Subcutaneous abdominal adipose tissue (tissue), 5 donors: ENCODE measurements at regions not wholly inside any gene's neighbourhood (a gene's known extent, or its start where the extent isn't known, plus 50 kb on each side); places are given as distances from the start of the nearest gene placed in this dataset.
"Not testable (repeated sequence)": the region's sequence is repeated elsewhere in the genome, so short reads cannot be mapped to it uniquely, and the experiment has no call there.

Experiments used
- H3K27ac ChIP-seq: one replicate; pipeline ENCODE4 v1.7.0; 2013; ENCODE audit warnings: low read depth, mild to moderate bottlenecking, inconsistent platforms, low read length, moderate library complexity
- H3K27me3 ChIP-seq, 5 donors: one replicate each; pipeline ENCODE4 v1.7.0; 2013; ENCODE audit warnings: low read length in 5 of 5, inconsistent platforms in 1 of 5; ENCODE audit not compliant: control insufficient read depth in 5 of 5, insufficient read depth in 4 of 5
- H3K36me3 ChIP-seq, 5 donors: one replicate each; pipeline ENCODE4 v1.7.0; 2013; ENCODE audit warnings: low read length in 5 of 5; ENCODE audit not compliant: control insufficient read depth in 5 of 5, insufficient read depth in 5 of 5
- H3K4me1 ChIP-seq, 5 donors: one replicate each; pipeline ENCODE4 v1.7.0; 2013; ENCODE audit warnings: low read length in 5 of 5, mild to moderate bottlenecking in 3 of 5, moderate library complexity in 1 of 5; ENCODE audit not compliant: control insufficient read depth in 5 of 5, insufficient read depth in 5 of 5
- H3K4me3 ChIP-seq, 5 donors: one replicate each; pipeline ENCODE4 v1.7.0; 2013; ENCODE audit warnings: low read length in 5 of 5, low read depth in 1 of 5
- H3K9ac ChIP-seq, 5 donors: one replicate each; pipeline ENCODE4 v1.7.0; 2013; ENCODE audit warnings: low read length in 5 of 5, mild to moderate bottlenecking in 4 of 5, moderate library complexity in 3 of 5
- H3K9me3 ChIP-seq, 5 donors: one replicate each; pipeline ENCODE4 v1.7.0; 2013; ENCODE audit warnings: low read length in 5 of 5; ENCODE audit not compliant: control insufficient read depth in 5 of 5
- donor health status: healthy.
- donor health status: healthy.
- donor health status: healthy.
- donor health status: healthy.
- donor health status: healthy.

DNA sequence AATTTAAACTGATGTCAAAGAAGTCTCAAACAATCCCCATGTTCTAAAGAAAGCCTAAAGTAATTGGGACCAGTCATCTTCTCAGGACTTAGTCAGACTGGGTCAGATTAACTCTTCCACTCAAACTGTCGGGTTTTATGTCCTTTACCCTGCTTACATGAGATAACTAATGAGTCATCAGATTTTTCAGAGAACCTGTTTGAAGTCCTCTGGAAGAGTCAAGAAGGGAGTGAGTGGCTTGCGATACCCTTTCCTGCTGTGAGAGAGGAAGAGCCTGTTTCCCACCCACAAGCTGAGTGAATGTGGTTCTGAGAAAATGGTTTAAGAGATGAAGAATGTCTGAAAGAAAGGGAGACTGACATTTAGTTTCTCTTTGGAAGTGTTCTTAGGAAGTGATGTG, 1866.7 kb upstream of the C9orf72 start:
- Histone ChIP-seq H3K9ac (no peak overlapping the region), H3K36me3 (no peaks in the 10 kb centered on the region), H3K4me3 (no peak overlapping the region), H3K27ac (no peak overlapping the region), H3K4me1 (no peaks in the 10 kb centered on the region), H3K27me3 (no peaks in the 10 kb centered on the region), H3K9me3 (peaks cover 0 to 3% (median 0%) of the 10 kb centered on the region in 5 donors)

DNA sequence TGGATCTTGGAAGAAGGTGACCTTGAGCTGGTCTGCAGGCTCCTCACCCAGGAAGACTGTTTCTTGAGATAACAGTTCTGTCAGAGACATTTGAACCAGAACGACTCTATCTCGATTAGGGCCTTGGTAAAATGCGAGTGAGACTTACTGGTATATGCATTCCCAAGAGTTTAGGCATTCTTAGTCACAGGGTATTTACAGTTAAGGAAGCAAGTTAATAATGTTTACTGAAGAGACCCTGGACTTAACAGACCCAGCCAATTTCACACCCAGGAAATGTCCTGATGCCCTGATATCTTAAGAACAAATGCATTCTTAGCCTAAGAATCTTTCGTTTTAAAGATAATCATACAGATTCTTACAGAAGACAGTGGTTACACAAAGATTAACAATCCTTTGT, 1867.2 kb upstream of the C9orf72 start:
- Histone ChIP-seq H3K9me3 (peaks cover 0 to 3% (median 0%) of the 10 kb centered on the region in 5 donors), H3K27me3 (no peaks in the 10 kb centered on the region), H3K27ac (no peak overlapping the region), H3K4me1 (no peaks in the 10 kb centered on the region), H3K9ac (no peak overlapping the region), H3K4me3 (no peak overlapping the region), H3K36me3 (no peaks in the 10 kb centered on the region)

DNA sequence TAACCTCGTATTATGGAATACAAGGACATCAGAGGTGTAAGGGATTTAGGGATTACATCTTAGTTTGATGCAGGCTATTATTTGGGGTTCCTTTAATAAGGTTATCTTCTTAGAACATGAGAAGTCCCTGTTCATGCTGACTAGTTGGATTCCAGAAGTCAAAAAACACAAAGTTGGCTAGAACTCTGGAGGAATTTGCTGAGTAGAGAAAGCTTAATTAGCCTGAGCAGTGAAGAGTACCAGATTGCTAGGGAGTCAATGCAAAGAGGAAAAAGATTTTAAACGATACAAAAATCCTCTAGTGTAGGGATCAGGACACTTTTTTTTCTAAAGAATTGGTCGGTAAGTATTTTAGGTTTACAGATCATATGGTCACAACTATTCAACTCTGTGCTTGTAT, 1872.5 kb upstream of the C9orf72 start:
- H3K9ac ChIP-seq: no peak overlapping the region
- H3K27me3 ChIP-seq: no peaks in the 10 kb centered on the region
- H3K4me3 ChIP-seq: no peak overlapping the region
- H3K36me3 ChIP-seq: no peaks in the 10 kb centered on the region
- H3K27ac ChIP-seq: no peak overlapping the region
- peaks cover 0 to 3% (median 0%) of the 10 kb centered on the region in 5 donors for H3K9me3 ChIP-seq
- no peaks in the 10 kb centered on the region for H3K4me1 ChIP-seq

DNA sequence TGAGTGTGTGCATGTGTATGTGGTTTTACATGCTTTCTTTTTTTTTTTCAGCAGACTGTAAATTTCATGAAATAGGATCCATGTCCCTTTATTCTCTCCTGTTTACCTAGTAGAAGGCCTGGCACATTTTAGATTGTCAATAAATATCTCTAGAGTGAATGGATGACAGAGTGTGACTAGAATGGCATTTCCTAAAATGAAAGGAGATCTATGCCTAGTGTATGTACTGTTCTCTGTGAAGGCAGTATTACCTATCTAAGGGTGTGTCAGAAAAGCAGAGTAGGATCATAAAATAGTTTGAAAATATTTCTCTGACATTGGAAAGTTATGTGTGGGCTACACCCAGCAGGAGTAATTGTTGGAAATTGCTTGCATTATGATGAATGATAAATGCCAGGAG, 1876.0 kb upstream of the C9orf72 start:
- H3K9ac ChIP-seq: no peak overlapping the region
- no peak overlapping the region for H3K27ac ChIP-seq
- H3K9me3 ChIP-seq: peaks cover 0 to 2% (median 0%) of the 10 kb centered on the region in 5 donors
- H3K4me3 ChIP-seq: no peak overlapping the region
- H3K4me1 ChIP-seq: no peaks in the 10 kb centered on the region
- no peaks in the 10 kb centered on the region for H3K27me3 ChIP-seq
- H3K36me3 ChIP-seq: no peaks in the 10 kb centered on the region

DNA sequence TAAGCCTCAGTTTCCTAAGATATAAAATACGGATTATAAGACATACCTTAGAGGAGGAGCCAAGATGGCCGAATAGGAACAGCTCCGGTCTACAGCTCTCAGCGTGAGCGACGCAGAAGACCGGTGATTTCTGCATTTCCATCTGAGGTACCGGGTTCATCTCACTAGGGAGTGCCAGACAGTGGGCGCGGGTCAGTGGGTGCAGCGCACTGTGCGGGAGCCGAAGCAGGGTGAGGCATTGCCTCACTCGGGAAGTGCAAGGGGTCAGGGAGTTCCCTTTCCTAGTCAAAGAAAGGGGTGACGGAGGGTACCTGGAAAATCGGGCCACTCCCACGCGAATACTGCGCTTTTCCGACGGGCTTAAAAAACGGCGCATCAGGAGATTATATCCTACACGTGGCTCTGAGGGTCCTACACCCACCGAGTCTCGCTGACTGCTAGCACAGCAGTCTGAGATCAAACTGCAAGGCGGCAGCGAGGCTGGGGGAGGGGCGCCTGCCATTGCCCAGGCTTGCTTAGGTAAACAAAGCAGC, 1877.1 kb upstream of the C9orf72 start:
- H3K27me3 ChIP-seq, H3K36me3 ChIP-seq, H3K4me3 ChIP-seq, H3K4me1 ChIP-seq, H3K27ac ChIP-seq, H3K9me3 ChIP-seq, H3K9ac ChIP-seq: not testable (repeated sequence)

DNA sequence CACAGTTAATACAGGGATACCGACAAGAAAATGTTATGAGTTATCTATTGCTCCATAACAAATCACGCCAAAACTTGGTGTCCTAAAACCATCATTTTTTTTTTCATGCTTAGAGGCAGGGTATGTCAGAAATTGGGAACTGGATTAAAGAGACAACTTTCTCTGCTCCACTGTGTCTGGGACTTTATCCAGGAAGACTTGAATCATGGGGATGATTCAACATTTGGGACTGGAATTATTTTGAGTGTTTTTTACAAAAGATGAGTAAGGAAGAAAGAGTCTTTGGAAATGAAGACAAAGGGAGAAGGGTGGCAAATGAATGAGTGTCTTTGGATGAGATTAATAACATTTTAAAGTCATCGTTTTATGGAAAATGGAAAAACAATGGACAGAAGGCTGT, 1883.7 kb upstream of the C9orf72 start:
- H3K27me3 ChIP-seq: no peaks in the 10 kb centered on the region
- no peak overlapping the region for H3K9ac ChIP-seq
- no peak overlapping the region for H3K4me3 ChIP-seq
- no peak overlapping the region for H3K27ac ChIP-seq
- H3K4me1 ChIP-seq: no peaks in the 10 kb centered on the region
- no peaks in the 10 kb centered on the region for H3K36me3 ChIP-seq
- H3K9me3 ChIP-seq: peaks cover 0 to 4% (median 2%) of the 10 kb centered on the region in 5 donors

DNA sequence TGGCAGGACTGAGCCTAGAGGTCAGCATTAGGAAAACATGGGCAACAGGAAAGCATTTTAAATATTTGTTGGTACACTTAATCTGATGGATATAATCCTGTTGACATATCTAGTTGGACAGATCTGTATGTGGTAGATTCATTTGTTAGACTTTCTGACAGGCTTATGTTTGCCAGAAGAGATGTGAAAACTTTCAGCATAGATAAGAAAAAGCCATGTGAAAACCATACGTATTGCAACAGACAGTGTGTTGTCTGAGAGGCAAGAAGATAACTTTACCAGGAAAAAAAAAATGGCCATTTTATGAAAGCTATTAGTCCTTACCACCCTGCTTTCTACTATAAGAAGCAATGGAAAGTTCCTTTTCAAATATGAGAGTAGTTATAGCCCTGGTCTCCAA, 1902.2 kb upstream of the C9orf72 start:
- Histone ChIP-seq H3K9me3 (peaks cover 0 to 9% (median 5%) of the 10 kb centered on the region in 5 donors), H3K4me3 (no peak overlapping the region), H3K27me3 (no peaks in the 10 kb centered on the region), H3K36me3 (no peaks in the 10 kb centered on the region), H3K27ac (no peak overlapping the region), H3K9ac (no peak overlapping the region), H3K4me1 (no peaks in the 10 kb centered on the region)

DNA sequence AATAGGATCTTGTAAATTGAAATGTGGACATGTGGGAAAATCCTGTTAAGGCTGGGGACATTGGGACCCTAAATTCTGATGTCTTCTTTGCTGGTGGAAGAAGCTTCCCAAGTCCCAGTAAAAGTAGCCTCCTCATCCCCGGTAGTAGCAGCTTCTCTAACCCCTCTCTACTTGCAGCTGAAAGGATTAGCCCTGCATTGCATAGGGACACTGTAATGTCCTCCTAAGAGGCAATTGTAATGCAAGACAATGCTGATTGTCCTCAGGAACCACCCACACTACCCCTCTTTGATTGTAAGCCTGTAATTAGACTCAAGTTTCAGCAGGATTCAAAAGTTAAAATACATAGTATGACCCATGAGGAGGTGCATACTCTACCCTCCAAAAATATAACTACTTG, 1938.4 kb upstream of the C9orf72 start:
- Histone ChIP-seq H3K27me3 (no peaks in the 10 kb centered on the region), H3K4me1 (peaks cover 0 to 3% (median 0%) of the 10 kb centered on the region in 5 donors), H3K9ac (no peak overlapping the region), H3K4me3 (no peak overlapping the region), H3K36me3 (no peaks in the 10 kb centered on the region), H3K27ac (no peak overlapping the region), H3K9me3 (no peaks in the 10 kb centered on the region)

DNA sequence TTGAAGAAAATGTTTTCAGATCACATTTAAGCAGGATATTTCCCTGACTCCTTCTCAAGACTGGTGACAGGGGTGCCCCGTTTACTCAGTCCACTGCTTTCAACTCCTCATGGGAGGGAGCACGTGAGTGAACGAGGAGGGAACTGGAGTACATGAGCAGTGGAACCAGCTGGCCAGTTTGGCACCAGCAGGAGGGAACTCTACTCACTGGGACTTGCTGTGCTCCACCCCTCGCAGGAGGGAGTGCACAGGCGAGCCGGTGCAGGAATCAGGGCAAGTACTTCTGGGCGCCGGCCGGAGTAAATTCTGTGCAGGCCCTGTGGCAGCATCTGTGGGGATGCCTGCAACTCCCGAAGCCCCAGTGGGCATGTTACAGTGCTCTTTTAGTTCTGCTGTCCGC, 1941.1 kb upstream of the C9orf72 start:
- no peaks in the 10 kb centered on the region for H3K9me3 ChIP-seq
- H3K36me3 ChIP-seq: no peaks in the 10 kb centered on the region
- H3K27ac ChIP-seq: no peak overlapping the region
- H3K9ac ChIP-seq: no peak overlapping the region
- peaks cover 0 to 3% (median 0%) of the 10 kb centered on the region in 5 donors for H3K4me1 ChIP-seq
- no peak overlapping the region for H3K4me3 ChIP-seq
- no peaks in the 10 kb centered on the region for H3K27me3 ChIP-seq

DNA sequence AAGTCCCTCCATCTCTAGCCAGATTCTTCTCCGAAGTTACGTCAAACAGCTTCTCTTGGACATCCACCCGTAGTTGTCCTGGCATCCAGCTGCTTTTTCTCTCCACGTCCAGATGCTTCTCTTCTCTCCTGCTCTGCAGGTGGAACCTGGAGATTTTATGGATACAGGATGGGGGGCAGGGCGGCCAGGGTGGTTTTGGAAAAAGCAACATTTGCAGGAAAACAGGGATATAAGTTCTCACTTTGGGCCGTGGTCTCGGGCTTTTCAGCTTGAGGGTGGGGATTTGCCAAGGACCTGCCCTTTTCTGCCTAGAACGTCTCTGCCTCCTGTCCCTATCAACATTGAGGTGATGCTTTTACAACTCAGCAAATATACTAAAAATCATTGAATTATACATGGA, 1941.6 kb upstream of the C9orf72 start:
- no peak overlapping the region for H3K9ac ChIP-seq
- no peaks in the 10 kb centered on the region for H3K9me3 ChIP-seq
- no peaks in the 10 kb centered on the region for H3K36me3 ChIP-seq
- peaks cover 0 to 3% (median 0%) of the 10 kb centered on the region in 5 donors for H3K4me1 ChIP-seq
- H3K4me3 ChIP-seq: no peak overlapping the region
- no peak overlapping the region for H3K27ac ChIP-seq
- H3K27me3 ChIP-seq: no peaks in the 10 kb centered on the region

DNA sequence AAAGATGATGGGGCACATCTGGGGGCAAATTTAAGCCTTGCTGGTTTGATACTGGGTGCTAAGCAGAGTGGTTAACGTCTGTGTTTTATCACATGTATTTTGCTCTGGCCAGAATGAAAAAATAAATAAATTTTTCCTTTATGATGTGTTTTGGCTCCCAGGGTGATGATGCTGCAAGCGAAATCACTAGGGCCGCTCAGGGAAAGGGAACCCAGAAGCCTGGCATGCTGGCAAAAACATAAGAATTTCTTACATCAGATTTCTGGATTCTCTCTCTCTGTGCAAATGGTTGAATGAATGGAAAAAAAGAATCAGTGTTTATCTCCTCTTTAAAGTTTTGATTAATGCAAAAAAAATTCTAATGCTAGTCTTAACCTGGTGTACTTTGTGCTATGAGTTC, 1975.2 kb upstream of the C9orf72 start:
- Histone ChIP-seq H3K27me3 (no peaks in the 10 kb centered on the region), H3K27ac (no peak overlapping the region), H3K4me3 (no peak overlapping the region), H3K9ac (no peak overlapping the region), H3K36me3 (no peaks in the 10 kb centered on the region), H3K9me3 (peaks cover 0 to 7% (median 0%) of the 10 kb centered on the region in 5 donors), H3K4me1 (peaks cover 0 to 10% (median 0%) of the 10 kb centered on the region in 5 donors)
